Colonic mucosa (tissue), 4 donors: ENCODE measurements at regions not wholly inside any gene's neighbourhood (a gene's known extent, or its start where the extent isn't known, plus 50 kb on each side); places are given as distances from the start of the nearest gene placed in this dataset.

Experiments
- DNase-seq: peaks from one replicate; pipeline ENCODE4 v3.0.0-alpha.2; 2020
- H3K27ac ChIP-seq: fragments of 200-600 bp; one replicate; pipeline ENCODE4 v1.8.0; 2021
- H3K27me3 ChIP-seq: fragments of 200-600 bp; one replicate; pipeline ENCODE4 v1.8.0; 2021
- H3K36me3 ChIP-seq: fragments of 200-600 bp; one replicate; pipeline ENCODE4 v1.8.0; 2021
- H3K4me1 ChIP-seq: fragments of 200-600 bp; one replicate; pipeline ENCODE4 v1.8.0; 2021; ENCODE audit warnings: mild to moderate bottlenecking
- H3K4me3 ChIP-seq: fragments of 200-600 bp; one replicate; pipeline ENCODE4 v1.8.0; 2021
- H3K9ac ChIP-seq, 2 donors: one replicate each; pipeline ENCODE4 v1.7.0; 2013; ENCODE audit warnings: control low read depth in 2 of 2, low read depth in 2 of 2, low read length in 2 of 2
- H3K9me3 ChIP-seq: fragments of 200-600 bp; one replicate; pipeline ENCODE4 v1.8.0; 2021
- intact Hi-C: fragments of 100-400 bp; cut with DNase I; formaldehyde crosslinking; loops from one replicate; pipeline ENCODE4 v1.14.1; 2022
- TF ChIP-seq, protein P1 (sequence below): fragments of 200-600 bp; IDR thresholded peaks from one replicate; pipeline ENCODE4 v1.8.0; 2022; ENCODE audit warnings: antibody characterized with exemption, mild to moderate bottlenecking
- donor health status: healthy.
- donor health status: DM: no; HTN: no; CAD: no.
- donor health status: DM: no; HTN: no; CAD: no.

DNA sequence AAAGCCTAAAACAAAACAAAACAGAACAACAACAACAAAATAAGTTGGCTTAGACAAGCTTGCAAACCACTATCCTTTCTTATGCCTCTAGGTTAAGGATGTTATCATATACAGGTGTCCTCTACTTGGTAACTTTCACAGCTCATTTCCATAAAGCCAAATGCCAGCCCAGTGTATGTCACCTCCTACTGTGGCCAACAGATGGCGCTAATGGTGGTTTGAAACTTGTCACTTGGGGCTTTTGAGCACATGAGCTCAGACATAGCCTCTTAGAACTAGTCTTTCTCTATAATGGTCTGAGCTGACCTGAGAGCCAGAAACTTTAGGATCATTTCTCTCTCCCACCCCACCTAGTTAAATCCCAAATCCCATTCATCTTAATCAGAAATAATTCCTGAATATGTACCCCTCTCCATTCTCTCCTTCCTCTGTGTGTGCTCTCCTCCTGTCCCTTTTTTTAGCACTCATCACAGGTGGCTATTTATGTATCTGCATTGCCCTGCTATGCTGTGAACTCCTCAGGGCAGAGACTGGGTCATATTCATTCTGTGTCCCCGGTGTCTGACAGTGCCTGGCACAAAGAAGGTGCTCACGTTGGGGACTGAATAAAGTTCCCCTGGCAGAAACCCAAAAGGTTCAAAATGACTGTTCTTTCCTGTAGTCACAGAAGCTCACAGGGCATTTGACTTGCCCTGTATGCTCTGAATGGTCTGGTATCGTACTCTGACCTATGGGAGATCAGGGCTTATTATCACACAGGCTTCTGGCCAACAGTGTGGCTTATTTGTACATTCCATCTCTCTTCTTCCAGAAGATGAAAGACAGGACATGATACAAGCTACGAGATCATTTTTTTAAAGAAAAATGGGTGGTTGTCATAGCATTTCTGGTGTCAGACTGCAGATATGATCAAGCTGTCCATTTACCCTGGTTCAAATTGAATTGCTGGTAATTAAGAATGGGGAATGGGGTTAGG, 319.3 kb upstream of the AZI2 start:
- Histone ChIP-seq H3K4me3 (no peak overlapping the region), H3K36me3 (no peaks in the 10 kb centered on the region), H3K4me1 (no peaks in the 10 kb centered on the region), H3K27ac (no peak overlapping the region), H3K9me3 (no peaks in the 10 kb centered on the region), H3K27me3 (no peaks in the 10 kb centered on the region), H3K9ac (no peak overlapping the region)
- TF ChIP-seq, protein P1, sequence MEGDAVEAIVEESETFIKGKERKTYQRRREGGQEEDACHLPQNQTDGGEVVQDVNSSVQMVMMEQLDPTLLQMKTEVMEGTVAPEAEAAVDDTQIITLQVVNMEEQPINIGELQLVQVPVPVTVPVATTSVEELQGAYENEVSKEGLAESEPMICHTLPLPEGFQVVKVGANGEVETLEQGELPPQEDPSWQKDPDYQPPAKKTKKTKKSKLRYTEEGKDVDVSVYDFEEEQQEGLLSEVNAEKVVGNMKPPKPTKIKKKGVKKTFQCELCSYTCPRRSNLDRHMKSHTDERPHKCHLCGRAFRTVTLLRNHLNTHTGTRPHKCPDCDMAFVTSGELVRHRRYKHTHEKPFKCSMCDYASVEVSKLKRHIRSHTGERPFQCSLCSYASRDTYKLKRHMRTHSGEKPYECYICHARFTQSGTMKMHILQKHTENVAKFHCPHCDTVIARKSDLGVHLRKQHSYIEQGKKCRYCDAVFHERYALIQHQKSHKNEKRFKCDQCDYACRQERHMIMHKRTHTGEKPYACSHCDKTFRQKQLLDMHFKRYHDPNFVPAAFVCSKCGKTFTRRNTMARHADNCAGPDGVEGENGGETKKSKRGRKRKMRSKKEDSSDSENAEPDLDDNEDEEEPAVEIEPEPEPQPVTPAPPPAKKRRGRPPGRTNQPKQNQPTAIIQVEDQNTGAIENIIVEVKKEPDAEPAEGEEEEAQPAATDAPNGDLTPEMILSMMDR: peak; percentile 67
- intact Hi-C loops: no loop called here
- peak; percentile 64 for DNase-seq

DNA sequence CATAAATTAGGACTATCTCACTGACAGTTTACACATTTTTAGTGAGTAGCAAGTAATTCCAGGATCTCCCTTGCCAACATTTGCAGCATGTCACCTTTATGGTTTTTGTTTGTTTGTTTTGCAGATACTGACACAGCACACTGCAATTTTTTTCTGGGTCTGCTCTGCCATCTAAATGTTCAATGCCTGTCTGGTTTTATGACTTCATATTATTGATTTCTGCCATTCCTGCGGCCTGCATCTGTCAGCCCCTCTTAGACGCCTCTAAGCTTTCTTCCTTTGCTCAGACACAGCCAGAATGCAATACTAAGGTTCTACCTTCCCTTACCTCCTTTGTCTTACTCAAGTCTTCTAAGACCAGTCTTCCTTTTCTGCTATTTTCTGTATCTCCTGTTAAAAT, 321.2 kb upstream of the AZI2 start:
- no peak overlapping the region for H3K4me3 ChIP-seq
- DNase-seq: no peak
- no peaks in the 10 kb centered on the region for H3K4me1 ChIP-seq
- H3K9me3 ChIP-seq: no peaks in the 10 kb centered on the region
- intact Hi-C loops: no loop called here
- no peak overlapping the region for H3K9ac ChIP-seq
- H3K36me3 ChIP-seq: no peaks in the 10 kb centered on the region
- TF ChIP-seq, protein P1: no peak
- H3K27ac ChIP-seq: no peak overlapping the region
- H3K27me3 ChIP-seq: no peaks in the 10 kb centered on the region

DNA sequence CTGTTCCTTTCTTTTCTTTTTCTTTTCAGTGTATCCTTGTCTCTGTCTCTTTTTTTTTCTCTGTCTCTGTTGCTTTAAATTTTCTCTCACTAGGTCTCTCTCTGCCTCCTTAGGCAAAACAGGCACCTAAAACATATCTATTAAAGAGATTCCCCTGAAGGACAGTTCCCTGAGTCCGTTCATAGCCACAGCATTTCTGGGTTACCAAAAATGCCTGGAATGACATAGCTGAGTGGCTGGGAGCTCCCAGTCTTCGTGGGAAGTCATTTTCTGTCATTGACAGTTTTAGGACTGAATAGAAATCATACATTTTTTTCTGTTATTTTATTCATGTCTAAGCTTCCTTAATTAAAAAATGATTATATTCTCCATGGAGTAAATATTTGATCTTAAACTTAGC, 323.8 kb upstream of the AZI2 start:
- intact Hi-C loops: no loop called here
- Histone ChIP-seq H3K4me3 (no peak overlapping the region), H3K4me1 (no peaks in the 10 kb centered on the region), H3K9ac (no peak overlapping the region), H3K36me3 (no peaks in the 10 kb centered on the region), H3K27me3 (no peaks in the 10 kb centered on the region), H3K9me3 (no peaks in the 10 kb centered on the region), H3K27ac (no peak overlapping the region)
- TF ChIP-seq, protein P1: no peak
- DNase-seq: no peak

DNA sequence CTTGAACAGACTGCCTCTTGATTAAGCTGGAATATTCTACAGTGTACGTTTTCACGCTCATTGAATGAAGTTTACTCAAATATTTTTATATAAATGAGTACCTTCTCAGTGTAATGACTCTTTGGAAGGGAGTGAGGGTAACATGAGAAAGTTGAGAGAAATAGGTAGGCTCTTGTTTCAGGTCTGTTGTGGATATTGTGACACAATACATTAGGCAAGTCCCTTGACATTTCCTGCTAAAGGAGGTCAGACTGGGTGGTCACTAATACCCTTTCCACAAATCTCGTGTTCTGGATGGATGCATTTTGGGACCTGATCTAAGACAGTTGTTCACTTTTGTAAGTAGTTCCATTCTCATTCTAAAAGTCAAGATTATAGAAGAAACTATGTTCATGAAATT, 324.8 kb upstream of the AZI2 start:
- Histone ChIP-seq H3K27me3 (no peaks in the 10 kb centered on the region), H3K4me3 (no peak overlapping the region), H3K4me1 (no peaks in the 10 kb centered on the region), H3K36me3 (no peaks in the 10 kb centered on the region), H3K9me3 (no peaks in the 10 kb centered on the region), H3K27ac (no peak overlapping the region), H3K9ac (no peak overlapping the region)
- TF ChIP-seq, protein P1: no peak
- DNase-seq: no peak
- intact Hi-C loops: no loop called here

DNA sequence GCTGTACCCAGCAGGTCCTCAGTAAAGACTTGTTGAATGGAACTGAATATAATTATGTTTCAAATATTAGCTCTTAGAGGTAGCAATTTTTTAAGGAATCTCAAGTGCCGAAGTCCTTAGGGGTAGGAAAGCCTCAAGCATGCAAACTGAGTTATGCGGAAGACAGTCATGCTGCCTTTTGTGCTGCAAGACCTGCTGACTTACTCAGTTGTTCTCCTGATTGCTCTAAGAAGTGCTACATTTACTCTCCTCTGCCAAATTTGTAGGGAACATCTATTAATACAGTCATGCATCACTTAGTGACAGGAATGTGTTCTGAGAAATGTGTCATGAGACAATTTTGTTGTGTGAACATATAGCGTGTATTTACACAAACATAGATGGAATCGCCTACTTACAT, 325.6 kb upstream of the AZI2 start:
- intact Hi-C loops: no loop called here
- TF ChIP-seq, protein P1: no peak
- DNase-seq: no peak
- H3K9me3 ChIP-seq: no peaks in the 10 kb centered on the region
- H3K4me3 ChIP-seq: no peak overlapping the region
- H3K9ac ChIP-seq: no peak overlapping the region
- H3K4me1 ChIP-seq: no peaks in the 10 kb centered on the region
- no peak overlapping the region for H3K27ac ChIP-seq
- no peaks in the 10 kb centered on the region for H3K27me3 ChIP-seq
- H3K36me3 ChIP-seq: no peaks in the 10 kb centered on the region
